ENCODE measurements at regions not wholly inside any gene's neighbourhood (a gene's known extent, or its start where the extent isn't known, plus 50 kb on each side); places are given as distances from the start of the nearest gene placed in this dataset.

- Histone ChIP-seq H3K9me2 (replicated peaks; ENCODE audit: low read length) (no peaks in the 10 kb centered on the region), H3K9me3 (ENCODE audit: low read length) (no peaks in the 10 kb centered on the region), H3K27me3 (ENCODE audit: low read length) (no peaks in the 10 kb centered on the region), H3K36me3 (ENCODE audit: low read depth, low read length) (no peaks in the 10 kb centered on the region), H3K4me2 (ENCODE audit: low read length) (peak overlapping the region; percentile 64), H3K9ac (ENCODE audit: low read length) (peak overlapping the region; percentile 41; the same call in 1 of the 2 replicates), H3K27ac (ENCODE audit: low read length) (peak overlapping the region; percentile 78), H4K20me1 (ENCODE audit: low read length) (no peaks in the 10 kb centered on the region), H3K4me1 (ENCODE audit: insufficient read depth, low read length) (peaks cover 19% of the 10 kb centered on the region), H3K79me2 (ENCODE audit: low read length) (no peaks in the 10 kb centered on the region), H3F3A (ENCODE audit: low read length, unreplicated experiment) (no peaks in the 10 kb centered on the region), H3K4me3 (ENCODE audit: low read length) (no peak overlapping the region), H2AFZ (ENCODE audit: low read length) (no peak overlapping the region)
- ChIA-PET POLR2A (ENCODE audit: unreplicated experiment) (no interaction called here), CTCF (no interaction called here)
- DNase-seq (peak; percentile 76), ATAC-seq (peak; percentile 81)
- intact Hi-C loops (cut with micrococcal nuclease): no loop called here
- TF ChIP-seq EZH2phosphoT487 (IDR thresholded peaks at IDR 0.05; ENCODE audit: borderline replicate concordance, low read length) (no peak), EZH2 (IDR thresholded peaks at IDR 0.05; ENCODE audit: low read length, unreplicated experiment) (no peak), CTCF (conservative IDR thresholded peaks at IDR 0.05; ENCODE audit: low read depth, low read length) (no peak)
- BruUV-seq (replicated peaks): no TSS peak
These were observed 469.0 kb upstream of the MEF2C start for GRCh38 chr5:89351975-89352374.

GRCh38 chr5:89351222-89351621 lies 468.2 kb upstream of the MEF2C start:
- H3F3A ChIP-seq (ENCODE audit: low read length, unreplicated experiment): no peaks in the 10 kb centered on the region
- ATAC-seq (no peak), DNase-seq (peak; percentile 30)
- no peak overlapping the region for H3K4me2 ChIP-seq (ENCODE audit: low read length)
- H3K36me3 ChIP-seq (ENCODE audit: low read depth, low read length): no peaks in the 10 kb centered on the region
- H3K9ac ChIP-seq (ENCODE audit: low read length): no peak overlapping the region; the same call in 1 of the 2 replicates
- H3K79me2 ChIP-seq (ENCODE audit: low read length): no peaks in the 10 kb centered on the region
- CTCF ChIA-PET: no interaction called here
- no peaks in the 10 kb centered on the region for H3K9me2 ChIP-seq (replicated peaks; ENCODE audit: low read length)
- peaks cover 19% of the 10 kb centered on the region for H3K4me1 ChIP-seq (ENCODE audit: insufficient read depth, low read length)
- peak overlapping the region; percentile 17; the same call in 1 of the 2 replicates for H3K27ac ChIP-seq (ENCODE audit: low read length)
- H3K9me3 ChIP-seq (ENCODE audit: low read length): no peaks in the 10 kb centered on the region
- TF ChIP-seq EZH2phosphoT487 (IDR thresholded peaks at IDR 0.05; ENCODE audit: borderline replicate concordance, low read length) (no peak), EZH2 (IDR thresholded peaks at IDR 0.05; ENCODE audit: low read length, unreplicated experiment) (no peak), CTCF (conservative IDR thresholded peaks at IDR 0.05; ENCODE audit: low read depth, low read length) (no peak)
- no peak overlapping the region for H3K4me3 ChIP-seq (ENCODE audit: low read length)
- POLR2A ChIA-PET (ENCODE audit: unreplicated experiment): no interaction called here
- no peaks in the 10 kb centered on the region for H3K27me3 ChIP-seq (ENCODE audit: low read length)
- no TSS peak for BruUV-seq (replicated peaks)
- no peaks in the 10 kb centered on the region for H4K20me1 ChIP-seq (ENCODE audit: low read length)
- no peak overlapping the region for H2AFZ ChIP-seq (ENCODE audit: low read length)
- intact Hi-C loops (cut with micrococcal nuclease): no loop called here

- ChIA-PET CTCF (no interaction called here), POLR2A (ENCODE audit: unreplicated experiment) (no interaction called here)
- Histone ChIP-seq H3K79me2 (ENCODE audit: low read length) (no peaks in the 10 kb centered on the region), H3K27me3 (ENCODE audit: low read length) (no peaks in the 10 kb centered on the region), H3K27ac (ENCODE audit: low read length) (peak overlapping the region; percentile 17; the same call in 1 of the 2 replicates), H3K4me2 (ENCODE audit: low read length) (no peak overlapping the region), H3K4me1 (ENCODE audit: insufficient read depth, low read length) (peaks cover 19% of the 10 kb centered on the region), H3K9me3 (ENCODE audit: low read length) (no peaks in the 10 kb centered on the region), H2AFZ (ENCODE audit: low read length) (no peak overlapping the region), H3K36me3 (ENCODE audit: low read depth, low read length) (no peaks in the 10 kb centered on the region), H4K20me1 (ENCODE audit: low read length) (no peaks in the 10 kb centered on the region), H3F3A (ENCODE audit: low read length, unreplicated experiment) (no peaks in the 10 kb centered on the region), H3K9me2 (replicated peaks; ENCODE audit: low read length) (no peaks in the 10 kb centered on the region), H3K4me3 (ENCODE audit: low read length) (no peak overlapping the region), H3K9ac (ENCODE audit: low read length) (no peak overlapping the region; the same call in 1 of the 2 replicates)
- intact Hi-C loops (cut with micrococcal nuclease): no loop called here
- no peak for DNase-seq
- no peak for ATAC-seq
- TF ChIP-seq CTCF (conservative IDR thresholded peaks at IDR 0.05; ENCODE audit: low read depth, low read length) (no peak), EZH2 (IDR thresholded peaks at IDR 0.05; ENCODE audit: low read length, unreplicated experiment) (no peak), EZH2phosphoT487 (IDR thresholded peaks at IDR 0.05; ENCODE audit: borderline replicate concordance, low read length) (no peak)
- BruUV-seq (replicated peaks): no TSS peak
These were observed 467.7 kb upstream of the MEF2C start for GRCh38 chr5:89350684-89351083.

Data from PC-3 (cell line).